Mesenchymal stem cell (in vitro differentiated cells and primary cell): ENCODE measurements at regions not wholly inside any gene's neighbourhood (a gene's known extent, or its start where the extent isn't known, plus 50 kb on each side); places are given as distances from the start of the nearest gene placed in this dataset.

ENCODE experiments used
- DNase-seq: peaks from one replicate; pipeline ENCODE4 v3.0.0-alpha.2; 2013
- H2AFZ ChIP-seq: one replicate; pipeline ENCODE4 v1.6.1; 2013; ENCODE audit warnings: low read depth, mild to moderate bottlenecking, control low read depth, inconsistent platforms, low read length, moderate library complexity
- H2AK5ac ChIP-seq: 2 replicates; pipeline ENCODE4 v1.6.1; 2013; ENCODE audit warnings: low read length, moderate library complexity, mild to moderate bottlenecking, inconsistent platforms; ENCODE audit not compliant: severe bottlenecking
- H2BK120ac ChIP-seq: one replicate; pipeline ENCODE4 v1.6.1; 2013; ENCODE audit warnings: low read depth, mild to moderate bottlenecking, inconsistent platforms, low read length, moderate library complexity
- H2BK12ac ChIP-seq, 2 experiments: one replicate each; pipeline ENCODE4 v1.6.1; 2013; ENCODE audit warnings: inconsistent platforms in 2 of 2, low read length in 2 of 2, mild to moderate bottlenecking in 2 of 2, moderate library complexity in 2 of 2, control low read depth in 1 of 2
- H2BK15ac ChIP-seq: one replicate; pipeline ENCODE4 v1.6.1; 2013; ENCODE audit warnings: mild to moderate bottlenecking, low read depth, inconsistent platforms; ENCODE audit not compliant: poor library complexity, severe bottlenecking
- H2BK5ac ChIP-seq: 2 replicates; pipeline ENCODE4 v1.6.1; 2013; ENCODE audit warnings: low read depth, mild to moderate bottlenecking, low read length, control low read depth, inconsistent platforms; ENCODE audit not compliant: poor library complexity, severe bottlenecking
- H3K14ac ChIP-seq, 2 experiments: one replicate each; pipeline ENCODE4 v1.6.1; 2013; ENCODE audit warnings: inconsistent platforms in 2 of 2, low read length in 2 of 2, control low read depth in 1 of 2, mild to moderate bottlenecking in 1 of 2, moderate library complexity in 1 of 2
- H3K18ac ChIP-seq, 2 experiments: one replicate each; pipeline ENCODE4 v1.6.1; 2013; ENCODE audit warnings: inconsistent platforms in 2 of 2, low read length in 2 of 2, control low read depth in 1 of 2, low read depth in 1 of 2, mild to moderate bottlenecking in 1 of 2
- H3K23ac ChIP-seq, 2 experiments: one replicate each; pipeline ENCODE4 v1.6.1; 2013; ENCODE audit warnings: inconsistent platforms in 2 of 2, low read length in 2 of 2, mild to moderate bottlenecking in 2 of 2, moderate library complexity in 2 of 2, control low read depth in 1 of 2
- H3K27ac ChIP-seq: 2 replicates; pipeline ENCODE4 v1.5.1; 2013; ENCODE audit warnings: mild to moderate bottlenecking, moderate library complexity, low read length, control low read depth, inconsistent platforms; ENCODE audit not compliant: poor library complexity, severe bottlenecking
- H3K27me3 ChIP-seq, 2 experiments: 2 replicates each; pipeline versions ENCODE4 v1.6.1 to v1.7.0; 2013; ENCODE audit warnings: low read length in 2 of 2, mild to moderate bottlenecking in 2 of 2, moderate library complexity in 2 of 2, control low read depth in 1 of 2, inconsistent platforms in 1 of 2; ENCODE audit not compliant: control insufficient read depth in 1 of 2, insufficient read depth in 1 of 2
- H3K36me3 ChIP-seq, 2 experiments: 2 replicates each; pipeline versions ENCODE4 v1.6.1 to v1.7.0; 2013; ENCODE audit warnings: low read length in 2 of 2, control low read depth in 1 of 2, inconsistent platforms in 1 of 2, low read depth in 1 of 2, mild to moderate bottlenecking in 1 of 2; ENCODE audit not compliant: insufficient read depth in 2 of 2, control insufficient read depth in 1 of 2
- H3K4ac ChIP-seq, 2 experiments: one replicate each; pipeline ENCODE4 v1.6.1; 2013; ENCODE audit warnings: inconsistent platforms in 2 of 2, low read length in 2 of 2, mild to moderate bottlenecking in 2 of 2, moderate library complexity in 2 of 2, control low read depth in 1 of 2, low read depth in 1 of 2
- H3K4me1 ChIP-seq: 2 replicates; pipeline ENCODE4 v1.6.1; 2013; ENCODE audit warnings: low read depth, low read length, control low read depth; ENCODE audit not compliant: control insufficient read depth, insufficient read depth
- H3K4me2 ChIP-seq: 2 replicates; pipeline ENCODE4 v1.6.1; 2013; ENCODE audit warnings: low read length, mild to moderate bottlenecking, inconsistent platforms; ENCODE audit not compliant: poor library complexity, severe bottlenecking
- H3K4me3 ChIP-seq, 2 experiments: 2 replicates each; pipeline versions ENCODE4 v1.5.1 to v1.7.0; 2013; ENCODE audit warnings: low read length in 2 of 2, mild to moderate bottlenecking in 2 of 2, control low read depth in 1 of 2, low read depth in 1 of 2; ENCODE audit not compliant: insufficient read depth in 1 of 2
- H3K79me1 ChIP-seq: replicated peaks from 2 replicates; pipeline ENCODE4 v1.6.1; 2013; ENCODE audit warnings: mild to moderate bottlenecking, control low read depth, low read length, inconsistent platforms; ENCODE audit not compliant: poor library complexity, severe bottlenecking
- H3K9ac ChIP-seq: 2 replicates; pipeline ENCODE4 v1.7.0; 2013; ENCODE audit warnings: mild to moderate bottlenecking, low read length, moderate library complexity
- H3K9me3 ChIP-seq: 2 replicates; pipeline ENCODE4 v1.7.0; 2013; ENCODE audit warnings: mild to moderate bottlenecking, low read length; ENCODE audit not compliant: control insufficient read depth
- H4K8ac ChIP-seq: one replicate; pipeline ENCODE4 v1.6.1; 2013; ENCODE audit warnings: inconsistent platforms, mild to moderate bottlenecking, low read length, moderate library complexity
- H4K91ac ChIP-seq: one replicate; pipeline ENCODE4 v1.6.1; 2013; ENCODE audit warnings: mild to moderate bottlenecking, low read length, inconsistent platforms
- WGBS: methylation state at CpG from one replicate; pipeline ENCODE4 v1.1.7; 2013; ENCODE audit warnings: mixed read lengths; 5-methylcytosine and 5-hydroxymethylcytosine counted together

GRCh38 chr3:59601486-59601885 is 551.7 kb upstream of the CFAP20DC start:
- no peak for DNase-seq
- H3K18ac ChIP-seq = no peak overlapping the region
- 100% methylated on average over 1 of the region's 1 CpG for WGBS
- H3K4ac ChIP-seq = no peak overlapping the region
- H3K79me1 ChIP-seq = no peaks in the 10 kb centered on the region
- H2BK15ac ChIP-seq = no peak overlapping the region
- H3K4me1 ChIP-seq = peaks cover 1% of the 10 kb centered on the region
- H3K9me3 ChIP-seq = no peaks in the 10 kb centered on the region
- no peak overlapping the region for H3K4me3 ChIP-seq
- no peak overlapping the region for H2BK5ac ChIP-seq
- no peaks in the 10 kb centered on the region for H3K36me3 ChIP-seq
- no peak overlapping the region for H3K14ac ChIP-seq
- no peak overlapping the region for H3K4me2 ChIP-seq
- H3K27me3 ChIP-seq = peaks cover 0 to 2% of the 10 kb centered on the region in 2 experiments
- H4K8ac ChIP-seq = no peak overlapping the region
- no peak overlapping the region for H2BK120ac ChIP-seq
- no peak overlapping the region for H4K91ac ChIP-seq
- H3K23ac ChIP-seq = no peak overlapping the region
- no peak overlapping the region for H2AFZ ChIP-seq
- no peak overlapping the region for H2AK5ac ChIP-seq
- no peak overlapping the region for H2BK12ac ChIP-seq
- H3K27ac ChIP-seq = no peak overlapping the region
- H3K9ac ChIP-seq = no peak overlapping the region

GRCh38 chr3:59600631-59601030 is 550.8 kb upstream of the CFAP20DC start:
- no peak overlapping the region for H2AK5ac ChIP-seq
- no peak overlapping the region for H2BK12ac ChIP-seq
- H3K4me2 ChIP-seq = no peak overlapping the region
- H4K8ac ChIP-seq = no peak overlapping the region
- no peaks in the 10 kb centered on the region for H3K4me1 ChIP-seq
- no peak overlapping the region for H3K4me3 ChIP-seq
- no peak overlapping the region for H3K18ac ChIP-seq
- no peak overlapping the region for H3K23ac ChIP-seq
- H2AFZ ChIP-seq = no peak overlapping the region
- WGBS = 100% methylated on average over 2 of the region's 2 CpGs
- peaks cover 0 to 2% of the 10 kb centered on the region in 2 experiments for H3K27me3 ChIP-seq
- H3K14ac ChIP-seq = no peak overlapping the region
- H3K9me3 ChIP-seq = no peaks in the 10 kb centered on the region
- no peak overlapping the region for H2BK5ac ChIP-seq
- H3K27ac ChIP-seq = no peak overlapping the region
- no peak overlapping the region for H3K4ac ChIP-seq
- no peaks in the 10 kb centered on the region for H3K79me1 ChIP-seq
- H4K91ac ChIP-seq = no peak overlapping the region
- H3K9ac ChIP-seq = no peak overlapping the region
- no peak overlapping the region for H2BK120ac ChIP-seq
- DNase-seq = no peak
- no peak overlapping the region for H2BK15ac ChIP-seq
- H3K36me3 ChIP-seq = no peaks in the 10 kb centered on the region

- Histone ChIP-seq H2BK5ac (no peak overlapping the region), H2AFZ (no peak overlapping the region), H2BK120ac (no peak overlapping the region), H3K9ac (no peak overlapping the region), H3K14ac (no peak overlapping the region), H2BK12ac (no peak overlapping the region), H3K27me3 (peaks cover 0 to 4% of the 10 kb centered on the region in 2 experiments), H3K79me1 (no peaks in the 10 kb centered on the region), H4K8ac (no peak overlapping the region), H3K36me3 (no peaks in the 10 kb centered on the region), H3K4me3 (no peak overlapping the region), H3K9me3 (no peaks in the 10 kb centered on the region), H3K23ac (no peak overlapping the region), H2AK5ac (no peak overlapping the region), H3K27ac (no peak overlapping the region), H3K18ac (no peak overlapping the region), H3K4me1 (no peaks in the 10 kb centered on the region), H3K4ac (no peak overlapping the region), H4K91ac (no peak overlapping the region), H3K4me2 (no peak overlapping the region), H2BK15ac (no peak overlapping the region)
- DNase-seq = no peak
- WGBS = 22% methylated on average over 1 of the region's 1 CpG
Measured at GRCh38 chr3:59596741-59597140, 546.9 kb upstream of the CFAP20DC start.

GRCh38 chr3:59595830-59596229 is 546.0 kb upstream of the CFAP20DC start:
- no peaks in the 10 kb centered on the region for H3K79me1 ChIP-seq
- no peak overlapping the region for H3K18ac ChIP-seq
- H4K8ac ChIP-seq = no peak overlapping the region
- H3K27me3 ChIP-seq = peaks cover 0 to 4% of the 10 kb centered on the region in 2 experiments
- no peaks in the 10 kb centered on the region for H3K9me3 ChIP-seq
- H3K9ac ChIP-seq = no peak overlapping the region
- H2BK120ac ChIP-seq = no peak overlapping the region
- no peaks in the 10 kb centered on the region for H3K4me1 ChIP-seq
- H2BK5ac ChIP-seq = no peak overlapping the region
- no peaks in the 10 kb centered on the region for H3K36me3 ChIP-seq
- H2AFZ ChIP-seq = no peak overlapping the region
- H3K14ac ChIP-seq = no peak overlapping the region
- H3K4me2 ChIP-seq = no peak overlapping the region
- H3K4ac ChIP-seq = no peak overlapping the region
- no peak overlapping the region for H2BK15ac ChIP-seq
- H4K91ac ChIP-seq = no peak overlapping the region
- H3K27ac ChIP-seq = no peak overlapping the region
- H3K23ac ChIP-seq = no peak overlapping the region
- DNase-seq = no peak
- H2AK5ac ChIP-seq = no peak overlapping the region
- no peak overlapping the region for H3K4me3 ChIP-seq
- H2BK12ac ChIP-seq = no peak overlapping the region
